ENCODE measurements at regions not wholly inside any gene's neighbourhood (a gene's known extent, or its start where the extent isn't known, plus 50 kb on each side); places are given as distances from the start of the nearest gene placed in this dataset.

DNA sequence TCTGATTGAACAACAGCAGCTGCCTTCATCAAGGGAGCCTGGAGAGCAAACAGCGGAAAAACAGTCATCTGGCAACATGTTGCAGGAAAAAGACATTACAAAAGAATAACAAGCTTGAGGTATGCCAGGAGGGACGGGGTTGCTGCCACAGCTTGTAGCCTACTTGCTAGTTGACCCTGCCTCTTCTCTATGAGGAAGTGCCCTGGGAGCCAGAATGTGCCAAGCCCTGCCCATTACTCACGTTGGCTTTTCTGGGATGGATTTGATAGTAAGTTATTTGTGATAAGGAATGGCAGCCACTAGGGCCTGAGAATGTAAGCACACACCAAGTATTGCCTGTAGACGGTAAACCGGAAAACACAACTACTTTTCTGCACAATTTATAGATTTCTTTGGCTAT, 113.5 kb upstream of the KIRREL3 start:
- no peak overlapping the region for H3K27ac ChIP-seq (ENCODE audit: low read depth, low read length)
- H3K4me1 ChIP-seq (ENCODE audit: control insufficient read depth, insufficient read depth, low read length) = peaks cover 2% of the 10 kb centered on the region
- no peaks in the 10 kb centered on the region for H3K9me3 ChIP-seq (ENCODE audit: control insufficient read depth, insufficient read depth, low read length)
- no peaks in the 10 kb centered on the region for H3K27me3 ChIP-seq (ENCODE audit: control insufficient read depth, insufficient read depth, low read length)
- no peak overlapping the region for H3K4me3 ChIP-seq (ENCODE audit: low read depth, low read length)
- DNase-seq (ENCODE audit: low read depth in 4 of 6, low spot score in 6 of 6) = peak in 1 of 6 donors; percentile 62
- H3K36me3 ChIP-seq (ENCODE audit: control insufficient read depth, insufficient read depth, low read length) = no peaks in the 10 kb centered on the region
- WGBS (ENCODE audit: insufficient coverage) = 60% methylated on average over 3 of the region's 5 CpGs

DNA sequence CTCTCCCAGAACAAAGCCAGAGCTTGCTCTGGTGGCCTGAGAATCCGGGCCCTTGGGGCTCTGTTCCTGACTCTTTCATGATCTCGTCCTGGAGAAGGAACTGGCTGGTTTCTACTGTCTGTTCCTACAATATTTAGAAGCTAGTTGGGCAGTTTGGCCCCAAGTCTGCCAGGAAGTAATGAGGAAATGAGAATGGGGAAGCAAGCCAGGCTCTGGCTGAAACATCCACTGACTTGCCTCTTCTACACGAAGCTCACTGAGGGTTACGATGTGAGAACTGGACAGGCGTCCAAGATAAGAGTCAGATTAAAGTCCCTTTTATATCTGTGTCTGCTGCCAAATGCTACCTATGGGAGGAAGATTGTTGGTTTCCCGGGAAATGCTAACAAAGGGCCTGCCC, 110.0 kb upstream of the KIRREL3 start:
- WGBS (ENCODE audit: insufficient coverage) = 51% methylated on average over 3 of the region's 6 CpGs
- no peak overlapping the region for H3K27ac ChIP-seq (ENCODE audit: low read depth, low read length)

DNA sequence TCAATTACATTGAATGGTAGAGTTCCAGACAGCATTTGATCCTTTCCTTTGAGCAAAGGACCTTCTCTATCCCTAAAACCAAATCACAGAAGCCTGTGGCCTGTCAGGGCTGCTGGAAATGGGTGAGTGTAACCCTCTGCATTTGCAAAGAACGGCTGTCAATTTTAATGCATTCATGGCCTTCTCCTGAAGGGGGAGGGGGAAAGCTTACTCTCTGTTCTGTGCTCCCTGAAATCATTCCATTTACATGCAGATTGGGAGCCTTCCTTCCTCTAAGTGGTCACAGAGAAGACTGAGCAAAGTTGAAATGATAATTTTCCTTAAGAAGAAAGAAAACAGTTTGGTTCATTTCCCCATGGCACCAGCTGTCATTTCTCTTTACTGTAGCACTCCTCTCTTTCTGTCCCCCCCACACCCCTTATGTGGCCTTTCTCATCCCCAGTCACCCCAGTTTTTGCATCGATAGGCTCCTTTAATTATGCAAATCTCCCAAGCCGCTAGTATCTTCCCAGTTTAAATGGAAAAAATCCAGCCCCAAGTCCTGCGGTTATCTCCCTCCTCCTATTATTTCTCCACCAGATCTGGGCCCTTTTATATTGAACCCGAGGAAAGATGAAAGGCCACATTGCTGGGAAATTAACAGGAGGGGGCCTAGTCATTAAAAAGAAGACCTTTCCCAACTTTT, 109.4 kb upstream of the KIRREL3 start:
- H3K27me3 ChIP-seq (ENCODE audit: control insufficient read depth, insufficient read depth, low read length) = no peaks in the 10 kb centered on the region
- H3K4me3 ChIP-seq (ENCODE audit: low read depth, low read length) = no peak overlapping the region
- peaks cover 7% of the 10 kb centered on the region for H3K4me1 ChIP-seq (ENCODE audit: control insufficient read depth, insufficient read depth, low read length)
- no peaks in the 10 kb centered on the region for H3K9me3 ChIP-seq (ENCODE audit: control insufficient read depth, insufficient read depth, low read length)
- no peaks in the 10 kb centered on the region for H3K36me3 ChIP-seq (ENCODE audit: control insufficient read depth, insufficient read depth, low read length)
- WGBS (ENCODE audit: insufficient coverage) = 21% methylated on average over 2 of the region's 5 CpGs
- no peak for DNase-seq (ENCODE audit: low read depth in 4 of 6, low spot score in 6 of 6)
- H3K27ac ChIP-seq (ENCODE audit: low read depth, low read length) = no peak overlapping the region

More for the DNA sequence above, 110.0 kb upstream of the KIRREL3 start:
- Histone ChIP-seq H3K4me3 (ENCODE audit: low read depth, low read length) (no peak overlapping the region), H3K27me3 (ENCODE audit: control insufficient read depth, insufficient read depth, low read length) (no peaks in the 10 kb centered on the region), H3K36me3 (ENCODE audit: control insufficient read depth, insufficient read depth, low read length) (no peaks in the 10 kb centered on the region), H3K9me3 (ENCODE audit: control insufficient read depth, insufficient read depth, low read length) (no peaks in the 10 kb centered on the region), H3K4me1 (ENCODE audit: control insufficient read depth, insufficient read depth, low read length) (peaks cover 7% of the 10 kb centered on the region)
- DNase-seq (ENCODE audit: low read depth in 4 of 6, low spot score in 6 of 6) = peak in 1 of 6 donors; percentile 23

DNA sequence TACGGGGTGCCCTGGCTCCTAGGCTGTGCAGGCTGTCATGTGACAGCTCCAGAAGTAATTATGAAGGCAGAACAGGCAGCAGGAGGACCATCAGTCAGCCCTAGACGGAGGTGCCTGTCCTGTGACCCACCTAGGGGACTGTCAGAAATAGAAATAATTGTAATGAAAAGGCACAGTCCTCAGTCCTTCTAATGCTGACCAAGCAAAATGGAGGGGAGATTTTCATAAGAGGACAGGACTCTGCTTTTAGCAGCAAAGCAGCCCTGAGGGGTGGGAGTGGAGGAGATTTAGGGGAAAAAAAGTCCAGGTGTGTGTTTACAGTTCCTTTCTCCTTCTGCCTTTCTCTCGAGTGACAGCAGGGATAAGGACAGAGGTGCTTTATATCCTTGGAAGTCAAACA, 108.3 kb upstream of the KIRREL3 start:
- no peak for DNase-seq (ENCODE audit: low read depth in 4 of 6, low spot score in 6 of 6)
- H3K27me3 ChIP-seq (ENCODE audit: control insufficient read depth, insufficient read depth, low read length) = no peaks in the 10 kb centered on the region
- peaks cover 7% of the 10 kb centered on the region for H3K4me1 ChIP-seq (ENCODE audit: control insufficient read depth, insufficient read depth, low read length)
- H3K36me3 ChIP-seq (ENCODE audit: control insufficient read depth, insufficient read depth, low read length) = no peaks in the 10 kb centered on the region
- no peak overlapping the region for H3K27ac ChIP-seq (ENCODE audit: low read depth, low read length)
- 72% methylated on average over 2 of the region's 3 CpGs for WGBS (ENCODE audit: insufficient coverage)
- H3K9me3 ChIP-seq (ENCODE audit: control insufficient read depth, insufficient read depth, low read length) = no peaks in the 10 kb centered on the region
- no peak overlapping the region for H3K4me3 ChIP-seq (ENCODE audit: low read depth, low read length)

DNA sequence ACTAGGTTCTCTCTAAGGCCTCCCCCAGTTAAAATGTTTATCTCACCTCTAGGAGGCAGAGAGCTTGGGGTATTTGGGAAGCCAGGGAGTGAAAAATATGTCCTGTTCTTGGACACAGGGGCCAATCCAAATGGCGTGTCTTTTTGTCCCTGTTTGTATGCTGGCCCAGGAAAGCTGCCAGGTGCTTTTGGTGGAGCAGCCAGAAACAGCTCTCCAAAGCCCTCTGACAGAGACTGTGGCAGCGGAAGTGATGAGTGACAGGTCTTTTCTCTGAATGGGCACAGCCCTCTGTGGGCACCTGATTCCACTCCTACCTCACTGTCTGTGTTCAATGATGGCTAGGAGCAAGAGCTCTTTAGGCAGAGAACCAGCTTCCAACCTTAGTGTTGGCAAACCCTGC, 106.4 kb upstream of the KIRREL3 start:
- Histone ChIP-seq H3K36me3 (ENCODE audit: control insufficient read depth, insufficient read depth, low read length) (no peaks in the 10 kb centered on the region), H3K27me3 (ENCODE audit: control insufficient read depth, insufficient read depth, low read length) (no peaks in the 10 kb centered on the region), H3K9me3 (ENCODE audit: control insufficient read depth, insufficient read depth, low read length) (no peaks in the 10 kb centered on the region), H3K27ac (ENCODE audit: low read depth, low read length) (no peak overlapping the region), H3K4me1 (ENCODE audit: control insufficient read depth, insufficient read depth, low read length) (peaks cover 7% of the 10 kb centered on the region), H3K4me3 (ENCODE audit: low read depth, low read length) (no peak overlapping the region)
- 56% methylated on average over 2 of the region's 2 CpGs for WGBS (ENCODE audit: insufficient coverage)
- DNase-seq (ENCODE audit: low read depth in 4 of 6, low spot score in 6 of 6) = no peak

DNA sequence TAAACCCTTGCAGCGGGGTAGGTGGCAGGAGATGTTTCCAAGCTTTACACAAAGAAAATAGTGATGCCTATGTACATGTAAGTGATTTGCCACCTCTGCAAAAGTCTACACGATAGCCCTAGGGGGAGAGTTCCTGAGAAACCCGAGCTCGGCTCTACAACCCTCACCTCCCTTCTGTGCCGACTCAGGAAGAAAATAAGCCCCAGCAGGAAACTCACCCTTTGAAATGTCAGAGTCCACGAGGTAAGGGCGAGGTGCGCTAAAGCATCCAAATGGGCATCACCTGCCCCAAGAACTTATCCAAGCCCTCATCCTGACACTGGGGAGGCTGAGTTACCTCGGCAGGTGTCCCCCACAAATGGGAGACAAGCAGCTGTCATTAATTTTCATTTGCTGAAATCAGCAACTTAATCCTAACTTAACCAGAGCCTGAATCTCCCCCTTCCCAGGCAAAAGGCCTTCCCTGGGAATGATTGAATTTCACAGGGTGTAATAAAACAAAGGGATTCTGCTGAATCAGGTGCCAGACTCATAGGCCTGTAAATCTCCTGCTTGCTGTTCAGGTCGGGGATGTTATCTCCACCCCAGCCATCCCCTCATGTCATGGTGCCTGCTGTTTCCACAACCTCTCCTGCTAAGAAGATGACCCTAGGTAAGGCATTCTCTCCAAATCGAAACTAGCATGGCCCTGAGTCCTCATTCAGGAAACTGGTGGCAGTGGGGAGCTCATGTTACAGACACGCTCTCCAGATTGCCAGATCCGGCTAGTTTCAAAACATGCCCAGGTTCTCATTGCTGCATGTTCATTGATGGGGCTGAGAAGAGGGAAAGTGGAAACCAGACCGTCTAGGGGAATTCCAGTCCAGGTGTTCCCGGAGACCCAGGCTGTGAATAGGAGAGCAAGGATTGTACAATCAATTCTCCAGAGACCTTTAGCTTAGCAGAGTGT, 105.3 kb upstream of the KIRREL3 start:
- Histone ChIP-seq H3K9me3 (ENCODE audit: control insufficient read depth, insufficient read depth, low read length) (no peaks in the 10 kb centered on the region), H3K4me3 (ENCODE audit: low read depth, low read length) (no peak overlapping the region), H3K27me3 (ENCODE audit: control insufficient read depth, insufficient read depth, low read length) (no peaks in the 10 kb centered on the region), H3K27ac (ENCODE audit: low read depth, low read length) (no peak overlapping the region), H3K4me1 (ENCODE audit: control insufficient read depth, insufficient read depth, low read length) (peaks cover 7% of the 10 kb centered on the region), H3K36me3 (ENCODE audit: control insufficient read depth, insufficient read depth, low read length) (no peaks in the 10 kb centered on the region)
- DNase-seq (ENCODE audit: low read depth in 4 of 6, low spot score in 6 of 6) = peak; percentile 9 to 97 (median 44)
- 50% methylated on average over 14 of the region's 15 CpGs for WGBS (ENCODE audit: insufficient coverage)

DNA sequence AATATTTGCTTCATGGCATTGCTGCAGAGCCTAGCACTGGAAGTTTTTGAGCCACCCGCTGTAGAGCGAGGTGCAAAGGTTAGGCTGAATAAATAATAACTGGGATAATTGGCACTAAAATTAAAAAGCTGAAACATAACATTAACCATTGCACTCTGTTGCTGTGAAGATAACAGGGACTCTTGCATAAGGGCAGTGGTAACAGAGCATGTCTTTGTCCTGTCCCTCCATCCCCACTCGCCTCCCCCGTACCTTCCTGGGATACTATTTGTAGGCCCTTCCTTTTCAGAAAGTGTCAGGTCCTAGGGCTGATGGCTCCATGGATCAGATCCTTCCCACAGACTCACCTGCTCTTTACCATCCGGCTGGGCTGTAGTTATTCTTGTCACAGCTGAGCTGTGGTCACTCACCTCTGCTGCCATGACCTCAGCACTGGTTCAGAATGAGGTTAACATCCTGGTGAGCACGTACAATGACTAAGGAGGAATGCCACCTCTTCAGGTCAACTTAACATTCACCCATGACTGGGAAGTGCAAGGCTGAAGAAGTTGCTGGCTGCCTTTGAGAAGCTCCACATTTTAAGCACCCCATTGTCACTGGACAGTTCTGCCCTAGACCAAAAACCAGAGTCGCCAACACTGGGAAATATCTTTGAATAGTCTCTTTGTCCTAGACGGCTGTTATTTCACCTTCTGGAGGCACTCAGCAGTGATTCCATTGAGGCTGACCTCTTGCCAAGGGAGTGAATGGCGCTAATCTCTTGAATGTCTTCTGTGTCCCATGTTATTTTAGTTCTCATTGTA, 103.2 kb upstream of the KIRREL3 start:
- Histone ChIP-seq H3K4me3 (ENCODE audit: low read depth, low read length) (no peak overlapping the region), H3K9me3 (ENCODE audit: control insufficient read depth, insufficient read depth, low read length) (no peaks in the 10 kb centered on the region), H3K27me3 (ENCODE audit: control insufficient read depth, insufficient read depth, low read length) (no peaks in the 10 kb centered on the region), H3K27ac (ENCODE audit: low read depth, low read length) (no peak overlapping the region), H3K4me1 (ENCODE audit: control insufficient read depth, insufficient read depth, low read length) (peaks cover 7% of the 10 kb centered on the region), H3K36me3 (ENCODE audit: control insufficient read depth, insufficient read depth, low read length) (no peaks in the 10 kb centered on the region)
- WGBS (ENCODE audit: insufficient coverage) = 79% methylated on average over 7 of the region's 9 CpGs
- DNase-seq (ENCODE audit: low read depth in 4 of 6, low spot score in 6 of 6) = no peak

DNA sequence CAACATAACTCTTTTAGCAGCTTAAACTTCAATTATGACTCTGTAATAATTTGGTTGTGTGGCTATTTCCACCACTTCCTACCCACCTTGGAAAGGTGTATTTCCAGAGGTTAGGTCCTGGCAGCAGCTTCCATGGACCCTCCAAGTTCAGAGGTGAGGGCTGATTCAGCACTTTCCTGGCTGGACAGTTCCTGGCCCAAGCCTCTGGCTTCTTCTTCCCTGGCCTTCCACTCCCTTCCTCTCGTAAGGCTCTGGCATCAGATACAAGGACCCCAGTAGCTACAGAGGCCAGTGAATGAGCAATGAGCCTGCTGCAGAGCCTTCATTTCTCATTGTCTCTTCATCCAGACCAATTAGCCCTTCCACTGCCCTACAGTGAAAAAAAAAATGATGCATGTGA, 98.1 kb upstream of the KIRREL3 start:
- Histone ChIP-seq H3K4me1 (ENCODE audit: control insufficient read depth, insufficient read depth, low read length) (no peaks in the 10 kb centered on the region), H3K4me3 (ENCODE audit: low read depth, low read length) (no peak overlapping the region), H3K9me3 (ENCODE audit: control insufficient read depth, insufficient read depth, low read length) (peaks cover 2% of the 10 kb centered on the region), H3K27ac (ENCODE audit: low read depth, low read length) (no peak overlapping the region), H3K36me3 (ENCODE audit: control insufficient read depth, insufficient read depth, low read length) (no peaks in the 10 kb centered on the region), H3K27me3 (ENCODE audit: control insufficient read depth, insufficient read depth, low read length) (no peaks in the 10 kb centered on the region)
- DNase-seq (ENCODE audit: low read depth in 4 of 6, low spot score in 6 of 6) = no peak
- WGBS (ENCODE audit: insufficient coverage) = 75% methylated on average over 1 of the region's 1 CpG

DNA sequence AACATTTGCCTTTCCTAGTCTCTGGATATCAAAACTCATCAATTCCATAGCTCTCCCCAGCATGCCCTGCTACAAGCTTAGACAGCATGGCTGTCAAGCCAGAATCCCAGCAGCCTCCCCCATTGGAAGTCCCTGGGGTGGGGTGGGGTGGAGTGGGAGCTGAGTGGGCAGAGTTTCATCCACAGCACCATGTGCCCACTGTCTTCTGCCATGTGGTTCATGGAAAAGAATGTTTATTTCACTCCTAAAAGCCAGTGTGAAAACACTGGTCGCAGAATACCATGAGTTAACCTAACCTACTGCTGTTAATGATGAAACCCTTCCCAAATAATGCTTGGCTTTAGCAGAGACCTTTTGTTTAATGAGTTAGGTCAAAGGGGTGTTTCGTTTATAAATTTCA, 80.2 kb upstream of the KIRREL3 start:
- H3K27ac ChIP-seq (ENCODE audit: low read depth, low read length) = no peak overlapping the region
- no peaks in the 10 kb centered on the region for H3K4me1 ChIP-seq (ENCODE audit: control insufficient read depth, insufficient read depth, low read length)
- no peaks in the 10 kb centered on the region for H3K9me3 ChIP-seq (ENCODE audit: control insufficient read depth, insufficient read depth, low read length)
- no CpG with 5 or more reads among the region's 2 CpGs for WGBS (ENCODE audit: insufficient coverage)
- no peak overlapping the region for H3K4me3 ChIP-seq (ENCODE audit: low read depth, low read length)
- no peak for DNase-seq (ENCODE audit: low read depth in 4 of 6, low spot score in 6 of 6)
- no peaks in the 10 kb centered on the region for H3K27me3 ChIP-seq (ENCODE audit: control insufficient read depth, insufficient read depth, low read length)
- no peaks in the 10 kb centered on the region for H3K36me3 ChIP-seq (ENCODE audit: control insufficient read depth, insufficient read depth, low read length)
